Effector CD4-positive, alpha-beta T cell (primary cell): ENCODE measurements at regions not wholly inside any gene's neighbourhood (a gene's known extent, or its start where the extent isn't known, plus 50 kb on each side); places are given as distances from the start of the nearest gene placed in this dataset.

Source experiments
- DNase-seq: peaks from one replicate; pipeline ENCODE4 v3.0.0-alpha.2; 2020

- no peak for DNase-seq
Observed at GRCh38 chr20:57090590-57091560, 175.6 kb downstream of the BMP7 start.

GRCh38 chr20:57091748-57092111 lies 174.7 kb downstream of the BMP7 start:
- no peak for DNase-seq

GRCh38 chr20:57092112-57092899 lies 174.1 kb downstream of the BMP7 start:
- peak; percentile 19 for DNase-seq

DNA sequence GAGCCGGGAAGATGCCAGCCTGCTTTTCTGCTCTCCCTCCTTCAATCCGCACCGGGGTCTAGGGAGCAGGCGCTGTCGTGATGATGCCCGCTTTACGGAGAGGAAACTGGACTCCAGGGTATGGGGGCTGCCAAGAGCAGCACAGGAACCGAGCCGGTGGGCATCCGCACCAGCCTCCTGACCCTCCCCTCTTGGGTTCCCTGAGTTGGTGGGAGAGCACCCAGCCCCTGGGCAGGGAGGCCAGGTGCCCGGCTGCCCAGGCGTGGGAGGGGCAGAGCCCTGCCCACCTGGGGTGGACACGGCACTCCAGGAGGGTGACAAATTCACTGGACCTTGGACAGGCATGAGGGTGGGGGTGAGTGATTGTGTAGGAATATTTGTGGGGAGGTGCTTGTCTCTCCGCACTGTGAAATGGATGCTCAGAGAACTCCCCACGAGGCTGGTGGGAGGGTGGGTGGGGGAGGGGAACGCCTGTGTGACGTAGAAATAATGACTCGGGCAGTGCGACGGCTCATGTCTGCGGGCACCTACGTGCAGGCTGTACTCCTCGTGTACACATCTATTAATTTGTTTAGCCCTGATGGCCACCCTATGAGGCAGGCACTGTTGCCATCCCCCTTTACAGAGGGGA lies 173.4 kb downstream of the BMP7 start:
- no peak for DNase-seq

GRCh38 chr20:57093766-57094165 lies 172.7 kb downstream of the BMP7 start:
- no peak for DNase-seq

- DNase-seq, result no peak
Observed at GRCh38 chr20:57094252-57094891, 172.1 kb downstream of the BMP7 start.

- DNase-seq, result no peak
Observed at GRCh38 chr20:57094991-57095390, 171.4 kb downstream of the BMP7 start.

DNA sequence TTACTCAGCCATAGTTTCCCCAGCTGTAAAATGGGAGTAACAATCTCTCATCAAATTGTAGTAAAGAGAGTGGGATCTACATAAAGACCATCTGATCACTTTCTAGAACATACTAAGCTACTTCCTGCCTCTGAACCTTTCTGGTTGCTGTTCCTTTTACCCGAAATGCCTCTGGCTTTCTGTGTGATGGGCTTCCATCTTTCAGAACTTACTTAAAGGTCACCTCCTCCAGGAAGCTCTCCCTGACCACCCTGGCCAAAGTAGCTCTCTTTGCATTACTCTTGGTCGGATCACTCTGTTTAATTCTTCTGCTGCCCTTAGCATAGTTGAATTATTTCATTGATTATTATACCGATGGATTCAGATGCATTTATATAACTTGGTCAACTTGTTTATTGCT lies 171.0 kb downstream of the BMP7 start:
- DNase-seq, result no peak

GRCh38 chr20:57097245-57097915 lies 169.1 kb downstream of the BMP7 start:
- no peak for DNase-seq

DNA sequence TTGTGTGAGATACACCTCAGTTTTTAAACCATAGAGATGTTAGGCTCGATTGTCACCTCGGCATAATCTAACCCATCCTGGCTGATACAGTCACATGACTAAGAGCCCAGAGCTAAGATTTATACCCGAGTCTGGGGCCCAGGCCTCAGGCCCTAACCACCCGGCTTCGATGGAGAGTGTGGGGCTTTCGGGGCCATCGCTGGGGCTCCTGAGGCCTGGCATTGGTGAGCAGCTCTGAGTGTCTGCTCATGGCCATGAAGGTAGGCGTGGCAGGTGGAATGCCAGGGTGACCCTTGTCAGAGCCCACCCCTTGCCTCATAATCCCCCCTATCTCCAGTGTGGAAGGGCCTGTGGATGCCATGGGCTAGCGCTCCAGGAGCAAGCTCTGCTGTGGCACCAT lies 164.3 kb downstream of the BMP7 start:
- no peak for DNase-seq

- no peak for DNase-seq
Observed at GRCh38 chr20:57102566-57102965, 163.9 kb downstream of the BMP7 start.

DNA sequence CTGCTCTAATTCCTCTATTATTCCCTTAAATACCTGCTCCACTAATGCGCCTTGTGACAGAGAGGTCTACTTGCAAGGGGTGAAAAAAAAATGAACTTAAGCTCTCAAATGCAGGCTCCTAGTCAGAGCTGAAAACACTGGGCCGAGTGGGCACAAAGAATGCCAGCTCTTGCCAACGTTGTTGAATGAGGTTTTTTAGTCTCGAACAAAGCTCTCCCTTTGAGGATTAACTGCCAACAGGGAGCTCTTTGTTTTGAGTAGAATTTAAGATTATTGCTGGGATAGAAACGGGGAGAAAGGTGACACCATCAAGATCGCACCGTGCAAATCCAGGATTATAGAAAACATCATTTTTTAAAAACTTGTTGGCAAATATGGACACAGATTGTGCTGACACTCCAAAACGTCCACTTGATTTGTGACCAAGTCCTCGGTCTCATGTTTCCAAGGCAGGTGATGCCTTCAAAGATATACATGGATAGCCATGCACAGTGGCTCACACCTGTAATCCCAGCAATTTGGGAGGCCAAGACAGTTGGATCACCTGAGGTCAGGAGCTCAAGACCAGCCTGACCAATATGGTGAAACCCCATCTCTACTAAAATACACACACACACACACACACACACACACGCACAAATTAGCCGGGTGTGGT lies 163.2 kb downstream of the BMP7 start:
- DNase-seq, result no peak

GRCh38 chr20:57104113-57104512 lies 162.3 kb downstream of the BMP7 start:
- DNase-seq, result no peak

GRCh38 chr20:57104651-57105204 lies 161.7 kb downstream of the BMP7 start:
- DNase-seq, result no peak

DNA sequence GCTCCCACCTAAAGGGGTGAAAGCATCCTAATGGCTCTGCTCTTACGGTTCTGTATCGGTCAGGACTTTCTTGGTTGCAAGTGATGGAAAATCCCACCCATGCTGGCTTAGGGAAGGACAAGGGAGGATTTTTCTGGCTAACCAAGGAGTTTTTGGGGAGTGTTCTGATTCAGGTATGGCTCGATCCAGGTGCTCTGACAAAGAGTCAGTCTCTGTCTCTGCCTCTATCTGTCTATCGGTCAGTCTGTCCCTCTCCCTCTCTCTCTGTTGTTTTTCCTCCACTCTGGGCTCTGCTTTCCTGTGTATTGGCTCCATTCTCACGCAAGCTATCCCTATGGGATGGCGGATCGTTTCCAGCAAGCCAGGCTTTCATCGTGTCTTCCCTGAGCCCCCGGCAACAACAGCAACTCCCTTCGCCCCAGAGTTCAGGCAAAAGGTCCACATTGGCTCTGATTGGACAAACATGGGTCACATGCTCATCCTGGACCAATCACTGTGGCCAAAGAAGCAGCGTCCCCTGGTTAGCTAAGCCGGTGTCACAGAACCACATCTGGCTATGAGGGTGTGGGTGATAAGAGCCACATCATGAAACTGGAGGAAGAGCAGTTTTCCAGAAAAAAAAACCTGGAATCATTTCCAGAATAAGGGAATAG lies 160.3 kb downstream of the BMP7 start:
- DNase-seq, result no peak

- DNase-seq, result no peak
Observed at GRCh38 chr20:57106692-57107091, 159.7 kb downstream of the BMP7 start.

- no peak for DNase-seq
Observed at GRCh38 chr20:57107208-57107607, 159.2 kb downstream of the BMP7 start.

DNA sequence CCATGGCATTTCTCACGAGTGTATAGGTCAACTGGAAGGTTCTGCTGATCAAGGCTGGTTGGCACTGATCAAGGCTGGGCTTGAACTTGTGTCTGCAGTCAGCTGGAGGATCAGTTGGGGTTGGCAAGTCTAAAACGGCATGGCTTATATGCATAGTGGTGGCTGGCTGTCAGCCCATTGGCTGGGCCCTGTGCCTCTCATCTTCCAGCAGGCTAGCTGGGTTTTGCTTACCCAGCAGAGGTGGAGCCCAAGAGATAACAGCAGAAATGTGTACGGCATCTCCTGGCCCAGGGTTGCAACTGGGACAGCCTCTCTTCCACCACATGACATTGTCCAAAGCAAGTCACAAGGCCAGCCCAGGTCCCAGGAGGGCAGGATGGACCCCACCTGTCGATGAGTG lies 158.2 kb downstream of the BMP7 start:
- DNase-seq, result no peak

DNA sequence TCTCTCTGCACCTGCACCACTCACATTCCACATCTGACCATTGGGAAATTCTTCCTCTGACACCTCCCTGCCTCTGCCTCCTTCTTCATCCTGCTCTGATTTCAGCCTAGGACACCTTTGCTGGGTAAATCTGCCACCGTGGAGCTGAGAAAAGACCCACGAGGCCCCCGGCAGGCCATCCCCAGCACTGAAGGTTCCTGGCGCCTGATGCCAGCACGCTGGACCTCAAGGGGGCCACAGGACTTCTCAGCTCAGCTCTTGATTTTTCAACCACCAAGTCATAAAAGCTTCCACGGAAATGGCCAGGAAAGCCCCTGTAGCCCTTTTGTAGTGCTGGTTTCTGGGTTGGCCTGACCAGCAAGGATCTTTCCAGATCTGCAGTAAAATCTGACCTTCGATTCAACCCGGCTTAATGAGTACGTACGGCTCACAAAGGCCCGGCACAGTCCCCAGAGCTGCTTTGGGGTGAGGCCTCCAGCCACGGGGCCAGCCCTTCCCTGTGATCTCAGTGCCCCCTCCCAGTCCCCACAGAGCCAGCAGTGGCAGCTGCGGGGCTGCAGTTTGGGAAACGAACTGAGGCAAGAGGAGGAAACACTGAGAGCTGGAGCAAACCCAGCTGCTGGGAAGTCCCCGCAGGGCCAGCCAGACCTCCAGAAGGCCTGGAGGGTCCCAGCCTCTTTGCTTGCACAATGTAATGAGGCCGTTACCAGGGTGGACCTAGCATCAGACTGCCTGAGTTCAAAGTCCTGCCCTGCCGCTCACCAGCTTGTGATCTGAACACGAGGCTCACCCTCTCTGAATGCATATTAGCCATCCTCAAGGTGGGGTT lies 157.5 kb downstream of the BMP7 start:
- no peak for DNase-seq

DNA sequence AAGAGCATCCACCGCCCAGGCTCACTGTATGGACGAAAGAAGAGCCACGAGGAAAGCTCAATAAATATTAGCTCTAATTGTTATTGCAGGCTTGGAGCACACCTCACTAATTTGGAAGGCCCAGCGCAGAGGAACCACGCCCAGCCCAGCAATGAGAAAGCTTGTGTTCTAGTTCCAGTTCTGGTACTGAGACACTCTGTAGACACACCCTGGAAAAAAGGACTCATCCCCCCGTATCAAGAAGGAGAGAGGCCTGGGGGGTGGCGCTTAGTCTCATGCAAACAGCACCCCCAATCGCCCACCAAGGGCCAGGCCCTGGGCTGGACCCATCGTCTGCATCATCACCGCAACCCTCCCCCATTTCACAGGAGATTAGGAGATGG lies 156.9 kb downstream of the BMP7 start:
- DNase-seq, result no peak
